GM21723 (cell line): ENCODE measurements at regions not wholly inside any gene's neighbourhood (a gene's known extent, or its start where the extent isn't known, plus 50 kb on each side); places are given as distances from the start of the nearest gene placed in this dataset.
"Not testable (repeated sequence)": the region's sequence is repeated elsewhere in the genome, so short reads cannot be mapped to it uniquely, and the experiment has no call there.

Source experiments
- ATAC-seq: cut with Tn5 transposase; IDR thresholded peaks from one replicate; pipeline ENCODE4 v1.9.1; 2021; ENCODE audit warnings: mild to moderate bottlenecking, moderate library complexity; ENCODE audit not compliant: unreplicated experiment

GRCh38 chr6:167748458-167749379 lies 78.0 kb upstream of the AFDN start:
- ATAC-seq, result no peak

- ATAC-seq, result no peak
These were observed 75.8 kb upstream of the AFDN start for GRCh38 chr6:167750956-167751358.

- ATAC-seq, result no peak
These were observed 75.1 kb upstream of the AFDN start for GRCh38 chr6:167751579-167752115.

- not testable (repeated sequence) for ATAC-seq
These were observed 73.4 kb upstream of the AFDN start for GRCh38 chr6:167753281-167753680.

- ATAC-seq, result no peak
These were observed 72.0 kb upstream of the AFDN start for GRCh38 chr6:167754691-167755090.

- ATAC-seq, result no peak
These were observed 71.2 kb upstream of the AFDN start for GRCh38 chr6:167755461-167755860.

GRCh38 chr6:167756597-167756996 lies 70.1 kb upstream of the AFDN start:
- ATAC-seq, result no peak

GRCh38 chr6:167757249-167757648 lies 69.5 kb upstream of the AFDN start:
- no peak for ATAC-seq

GRCh38 chr6:167757821-167758220 lies 68.9 kb upstream of the AFDN start:
- ATAC-seq, result no peak

GRCh38 chr6:167758309-167759023 lies 68.2 kb upstream of the AFDN start:
- ATAC-seq, result no peak

GRCh38 chr6:167759206-167759605 lies 67.5 kb upstream of the AFDN start:
- ATAC-seq, result no peak

GRCh38 chr6:167759912-167760311 lies 66.8 kb upstream of the AFDN start:
- ATAC-seq, result no peak

- no peak for ATAC-seq
These were observed 65.5 kb upstream of the AFDN start for GRCh38 chr6:167760979-167761793.

GRCh38 chr6:167761794-167762258 lies 64.9 kb upstream of the AFDN start:
- ATAC-seq, result no peak

- no peak for ATAC-seq
These were observed 64.3 kb upstream of the AFDN start for GRCh38 chr6:167762259-167762962.

GRCh38 chr6:167763056-167763944 lies 63.4 kb upstream of the AFDN start:
- no peak for ATAC-seq

GRCh38 chr6:167764215-167764614 lies 62.5 kb upstream of the AFDN start:
- ATAC-seq, result no peak

- ATAC-seq, result no peak
These were observed 61.8 kb upstream of the AFDN start for GRCh38 chr6:167764713-167765479.
